IPS DF 4.7 (cell line): ENCODE measurements at regions not wholly inside any gene's neighbourhood (a gene's known extent, or its start where the extent isn't known, plus 50 kb on each side); places are given as distances from the start of the nearest gene placed in this dataset.

Experiments
- DNase-seq: peaks from one replicate; pipeline ENCODE4 v3.0.0-alpha.2; 2013; ENCODE audit warnings: low spot score; ENCODE audit errors: extremely low read depth

DNA sequence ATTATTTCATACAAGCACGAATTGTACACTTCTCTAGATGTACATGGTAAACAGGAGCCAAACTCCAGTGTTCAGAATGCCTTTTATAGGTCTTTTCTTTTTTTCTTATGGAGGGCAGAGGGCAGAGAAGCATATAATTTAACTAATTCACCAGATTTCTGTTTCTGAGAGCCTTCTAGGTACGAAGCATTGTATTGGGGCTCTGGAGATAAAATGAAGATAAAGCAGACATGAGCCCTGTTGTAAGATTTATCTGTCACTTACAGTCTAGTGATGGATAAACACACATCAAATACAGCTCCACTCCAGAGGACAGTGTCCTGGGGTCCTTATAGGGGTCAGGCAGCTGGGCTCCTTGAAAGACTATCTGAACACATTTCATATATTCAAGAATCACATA, 265.5 kb downstream of the SKAP2 start:
- no peak for DNase-seq

GRCh38 chr7:26599982-26600381, 264.4 kb downstream of the SKAP2 start:
- no peak for DNase-seq

GRCh38 chr7:26600411-26600810, 264.0 kb downstream of the SKAP2 start:
- no peak for DNase-seq

DNA sequence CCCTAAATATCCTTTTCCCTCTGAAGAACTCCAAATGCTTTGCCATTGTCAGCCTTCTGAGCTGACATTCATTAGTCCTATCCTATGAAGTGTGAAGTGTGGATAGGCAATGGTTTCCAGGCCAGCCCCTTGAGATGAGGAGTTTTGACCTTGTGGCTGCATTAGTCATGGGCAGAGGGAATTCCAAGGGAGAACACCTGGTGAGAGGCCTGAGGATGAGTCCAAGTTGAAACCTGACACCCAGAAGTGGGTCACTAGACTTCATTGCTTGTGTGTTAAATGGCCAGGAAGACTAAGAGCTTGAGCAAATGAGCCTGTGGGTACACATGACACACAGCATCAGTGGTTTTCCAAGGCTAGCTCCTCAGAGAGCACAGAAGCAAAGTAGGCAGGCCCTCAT, 260.8 kb downstream of the SKAP2 start:
- DNase-seq: peak; percentile 28

- DNase-seq: no peak
Observed at GRCh38 chr7:26608402-26608801, 256.0 kb downstream of the SKAP2 start.

GRCh38 chr7:26609082-26609481, 255.3 kb downstream of the SKAP2 start:
- DNase-seq: no peak

- DNase-seq: no peak
Observed at GRCh38 chr7:26609532-26609931, 254.9 kb downstream of the SKAP2 start.

DNA sequence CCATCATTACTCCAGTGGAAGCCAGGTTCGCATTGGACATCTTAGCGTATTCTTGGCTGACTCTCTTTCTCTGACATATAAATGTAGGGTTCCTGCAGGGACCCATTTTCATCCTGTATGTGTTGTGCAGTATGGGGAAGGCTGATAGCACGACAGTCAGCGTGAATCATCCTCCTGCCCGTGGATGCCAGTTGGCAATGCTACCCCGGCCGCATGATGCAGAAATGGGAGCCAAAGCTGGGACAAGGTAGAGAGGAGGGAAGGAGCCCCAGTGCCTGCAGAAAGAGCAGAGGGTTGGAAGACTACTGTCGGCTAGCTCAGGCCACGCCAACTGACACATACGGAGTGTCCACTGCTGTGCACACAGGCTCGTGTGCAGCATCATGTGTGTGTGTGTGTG, 251.6 kb downstream of the SKAP2 start:
- DNase-seq: no peak

DNA sequence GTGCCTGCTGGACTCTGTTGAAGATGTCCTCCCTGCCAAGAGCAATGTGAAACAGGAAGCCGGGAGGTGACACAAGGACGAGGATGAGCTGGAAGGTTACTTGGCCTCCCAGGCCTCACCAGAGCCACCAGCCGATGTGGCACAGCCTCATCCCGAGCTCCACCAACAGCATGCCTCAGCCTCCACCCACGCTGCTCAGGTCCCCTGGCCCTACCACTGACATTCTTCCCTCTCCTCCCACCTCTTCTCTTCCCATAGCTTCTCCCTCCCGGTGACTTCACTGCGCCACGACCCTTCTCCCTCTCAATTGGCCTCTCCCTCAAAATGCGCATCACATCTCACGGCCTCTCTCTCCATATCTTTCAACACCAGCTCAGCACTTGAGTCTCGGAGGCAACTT, 249.9 kb downstream of the SKAP2 start:
- no peak for DNase-seq

- DNase-seq: no peak
Observed at GRCh38 chr7:26616235-26616634, 248.2 kb downstream of the SKAP2 start.

- no peak for DNase-seq
Observed at GRCh38 chr7:26617066-26617465, 247.3 kb downstream of the SKAP2 start.
